ENCODE measurements at regions not wholly inside any gene's neighbourhood (a gene's known extent, or its start where the extent isn't known, plus 50 kb on each side); places are given as distances from the start of the nearest gene placed in this dataset.

DNA sequence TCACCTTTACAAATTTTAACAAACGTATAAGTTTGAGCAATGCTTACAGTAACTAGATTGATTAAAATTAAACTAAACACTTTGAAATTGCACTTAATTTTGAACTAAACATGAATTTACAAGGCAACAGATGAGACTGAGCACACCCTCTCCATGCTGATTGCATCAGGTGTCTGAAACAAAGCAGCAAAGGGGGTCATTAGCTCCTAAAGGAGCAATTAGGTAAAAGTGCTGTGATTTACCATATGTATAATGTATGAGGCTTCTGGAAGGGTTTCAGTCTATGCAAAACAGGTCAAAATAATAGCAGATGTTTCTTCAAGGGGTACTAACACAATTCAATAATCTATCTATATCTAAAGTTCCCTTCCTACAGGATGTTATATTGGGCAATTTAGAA is 98.8 kb upstream of the LMNTD1 start:
- TF ChIP-seq, protein P1, sequence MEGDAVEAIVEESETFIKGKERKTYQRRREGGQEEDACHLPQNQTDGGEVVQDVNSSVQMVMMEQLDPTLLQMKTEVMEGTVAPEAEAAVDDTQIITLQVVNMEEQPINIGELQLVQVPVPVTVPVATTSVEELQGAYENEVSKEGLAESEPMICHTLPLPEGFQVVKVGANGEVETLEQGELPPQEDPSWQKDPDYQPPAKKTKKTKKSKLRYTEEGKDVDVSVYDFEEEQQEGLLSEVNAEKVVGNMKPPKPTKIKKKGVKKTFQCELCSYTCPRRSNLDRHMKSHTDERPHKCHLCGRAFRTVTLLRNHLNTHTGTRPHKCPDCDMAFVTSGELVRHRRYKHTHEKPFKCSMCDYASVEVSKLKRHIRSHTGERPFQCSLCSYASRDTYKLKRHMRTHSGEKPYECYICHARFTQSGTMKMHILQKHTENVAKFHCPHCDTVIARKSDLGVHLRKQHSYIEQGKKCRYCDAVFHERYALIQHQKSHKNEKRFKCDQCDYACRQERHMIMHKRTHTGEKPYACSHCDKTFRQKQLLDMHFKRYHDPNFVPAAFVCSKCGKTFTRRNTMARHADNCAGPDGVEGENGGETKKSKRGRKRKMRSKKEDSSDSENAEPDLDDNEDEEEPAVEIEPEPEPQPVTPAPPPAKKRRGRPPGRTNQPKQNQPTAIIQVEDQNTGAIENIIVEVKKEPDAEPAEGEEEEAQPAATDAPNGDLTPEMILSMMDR (IDR thresholded peaks at IDR 0.05), result no peak
- TF ChIP-seq ZFX (IDR thresholded peaks at IDR 0.05; ENCODE audit: borderline replicate concordance), result no peak
